ENCODE measurements at regions not wholly inside any gene's neighbourhood (a gene's known extent, or its start where the extent isn't known, plus 50 kb on each side); places are given as distances from the start of the nearest gene placed in this dataset.

DNA sequence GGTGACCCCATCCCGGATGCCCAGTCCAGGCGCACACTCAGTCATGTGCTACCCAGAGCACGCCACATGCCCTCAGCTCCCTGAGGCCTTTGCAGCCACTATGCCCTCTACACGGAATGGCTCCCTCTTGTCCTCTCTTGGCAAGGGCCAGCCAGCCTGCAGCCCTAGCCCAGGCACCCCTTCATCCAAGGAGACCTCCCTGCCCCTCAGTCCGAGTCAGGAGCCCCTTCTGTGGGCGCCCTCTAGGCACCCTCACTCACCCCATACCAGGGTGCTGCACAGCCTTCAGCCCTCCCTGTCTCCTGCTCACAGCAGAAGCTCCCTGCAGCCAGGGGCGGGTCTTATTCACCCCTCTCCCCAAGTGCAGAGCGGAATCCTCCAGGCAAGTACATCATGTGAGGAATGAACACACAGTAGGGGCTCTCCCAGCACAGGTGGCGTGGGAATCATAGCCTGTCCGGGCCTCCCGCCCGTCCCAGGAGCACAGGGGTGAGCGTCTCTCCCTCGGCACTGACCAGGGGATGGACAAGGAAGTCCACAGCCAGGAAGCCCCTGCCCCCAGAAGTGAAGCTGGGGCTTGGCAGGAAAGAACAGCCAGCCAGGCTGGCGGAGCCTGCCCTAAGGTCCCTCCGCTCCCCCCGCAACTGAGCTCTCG lies 186.9 kb downstream of the RBFOX3 start:
- WGBS, 2 donors: 79 to 81% methylated on average over 18 of the region's 18 CpGs
- intact Hi-C loops (cut with DNase I; ENCODE audit: low total_unique reads): no loop called here
- no peak overlapping the region for H3K4me3 ChIP-seq (ENCODE audit: low read depth, poor library complexity, severe bottlenecking)
- no peak for DNase-seq (ENCODE audit: low spot score in 2 of 2)
- TF ChIP-seq, protein P1, sequence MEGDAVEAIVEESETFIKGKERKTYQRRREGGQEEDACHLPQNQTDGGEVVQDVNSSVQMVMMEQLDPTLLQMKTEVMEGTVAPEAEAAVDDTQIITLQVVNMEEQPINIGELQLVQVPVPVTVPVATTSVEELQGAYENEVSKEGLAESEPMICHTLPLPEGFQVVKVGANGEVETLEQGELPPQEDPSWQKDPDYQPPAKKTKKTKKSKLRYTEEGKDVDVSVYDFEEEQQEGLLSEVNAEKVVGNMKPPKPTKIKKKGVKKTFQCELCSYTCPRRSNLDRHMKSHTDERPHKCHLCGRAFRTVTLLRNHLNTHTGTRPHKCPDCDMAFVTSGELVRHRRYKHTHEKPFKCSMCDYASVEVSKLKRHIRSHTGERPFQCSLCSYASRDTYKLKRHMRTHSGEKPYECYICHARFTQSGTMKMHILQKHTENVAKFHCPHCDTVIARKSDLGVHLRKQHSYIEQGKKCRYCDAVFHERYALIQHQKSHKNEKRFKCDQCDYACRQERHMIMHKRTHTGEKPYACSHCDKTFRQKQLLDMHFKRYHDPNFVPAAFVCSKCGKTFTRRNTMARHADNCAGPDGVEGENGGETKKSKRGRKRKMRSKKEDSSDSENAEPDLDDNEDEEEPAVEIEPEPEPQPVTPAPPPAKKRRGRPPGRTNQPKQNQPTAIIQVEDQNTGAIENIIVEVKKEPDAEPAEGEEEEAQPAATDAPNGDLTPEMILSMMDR (IDR thresholded peaks at IDR 0.05): no peak
- TF ChIP-seq POLR2A (IDR thresholded peaks at IDR 0.05): no peak

- TF ChIP-seq, protein P1 (IDR thresholded peaks at IDR 0.05): no peak
- no peak for TF ChIP-seq POLR2A (IDR thresholded peaks at IDR 0.05)
- no peak overlapping the region for H3K4me3 ChIP-seq (ENCODE audit: low read depth, poor library complexity, severe bottlenecking)
- 75 to 77% methylated on average over 12 to 13 of the region's 15 CpGs for WGBS, 2 donors
- DNase-seq (ENCODE audit: low spot score in 2 of 2): no peak
- intact Hi-C loops (cut with DNase I; ENCODE audit: low total_unique reads): no loop called here
Measured at GRCh38 chr17:79422236-79422635, 188.6 kb downstream of the RBFOX3 start.

DNA sequence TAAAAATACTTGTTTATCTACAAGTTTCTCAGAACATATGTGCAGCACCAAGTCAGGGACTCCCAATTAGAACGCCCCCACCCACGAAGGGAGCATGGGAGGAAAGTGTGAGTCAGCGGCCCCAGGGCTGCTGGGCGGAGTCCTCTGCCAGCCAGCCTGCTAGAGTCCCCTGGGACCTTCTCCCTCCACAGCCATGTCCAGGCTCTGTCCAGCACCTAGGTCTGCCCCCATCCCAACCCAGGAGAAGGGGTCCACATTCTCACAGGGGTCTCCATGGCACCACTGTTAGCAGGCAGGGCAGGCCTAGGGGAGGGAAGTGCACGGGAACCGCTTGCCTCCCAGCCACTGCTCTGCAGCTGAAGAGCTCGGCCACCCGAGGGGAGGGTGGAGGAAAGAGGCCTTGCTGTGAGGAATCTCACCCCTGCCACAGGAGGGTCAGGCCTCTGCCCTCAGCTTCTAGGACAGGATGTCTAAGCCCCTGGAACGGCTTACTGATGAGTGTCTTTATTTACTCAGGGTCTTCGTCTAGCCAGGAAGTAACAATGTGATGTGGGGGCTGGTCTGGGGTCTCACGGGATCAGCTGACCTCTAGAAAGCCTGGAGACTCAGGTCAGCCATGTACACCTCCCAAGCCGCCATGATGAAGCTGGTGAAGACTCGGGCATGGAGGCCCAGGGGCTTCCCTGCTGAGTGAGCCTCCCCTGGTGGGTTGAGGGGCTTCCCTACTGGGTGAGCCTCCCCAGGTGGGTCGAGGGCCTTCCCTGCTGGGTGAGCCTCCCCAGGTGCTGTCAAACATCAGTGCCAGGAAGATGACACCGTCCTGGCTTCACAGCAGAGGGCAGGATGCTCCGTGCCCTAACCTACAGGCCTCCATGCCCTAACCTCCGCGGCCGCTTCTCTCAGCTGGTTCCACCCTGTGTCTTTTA lies 190.3 kb downstream of the RBFOX3 start:
- no peak for TF ChIP-seq POLR2A (IDR thresholded peaks at IDR 0.05)
- TF ChIP-seq, protein P1 (IDR thresholded peaks at IDR 0.05): no peak
- intact Hi-C loops (cut with DNase I; ENCODE audit: low total_unique reads): no loop called here
- H3K4me3 ChIP-seq (ENCODE audit: low read depth, poor library complexity, severe bottlenecking): no peak overlapping the region
- no peak for DNase-seq (ENCODE audit: low spot score in 2 of 2)
- WGBS, 2 donors: 52 to 56% methylated on average over 18 to 19 of the region's 19 CpGs

GRCh38 chr17:79417476-79417988 lies 193.3 kb downstream of the RBFOX3 start:
- intact Hi-C loops (cut with DNase I; ENCODE audit: low total_unique reads): no loop called here
- no peak for DNase-seq (ENCODE audit: low spot score in 2 of 2)
- no peak overlapping the region for H3K4me3 ChIP-seq (ENCODE audit: low read depth, poor library complexity, severe bottlenecking)
- WGBS, 2 donors: 83 to 85% methylated on average over 14 of the region's 14 CpGs
- TF ChIP-seq, protein P1 (IDR thresholded peaks at IDR 0.05): no peak
- TF ChIP-seq POLR2A (IDR thresholded peaks at IDR 0.05): no peak

DNA sequence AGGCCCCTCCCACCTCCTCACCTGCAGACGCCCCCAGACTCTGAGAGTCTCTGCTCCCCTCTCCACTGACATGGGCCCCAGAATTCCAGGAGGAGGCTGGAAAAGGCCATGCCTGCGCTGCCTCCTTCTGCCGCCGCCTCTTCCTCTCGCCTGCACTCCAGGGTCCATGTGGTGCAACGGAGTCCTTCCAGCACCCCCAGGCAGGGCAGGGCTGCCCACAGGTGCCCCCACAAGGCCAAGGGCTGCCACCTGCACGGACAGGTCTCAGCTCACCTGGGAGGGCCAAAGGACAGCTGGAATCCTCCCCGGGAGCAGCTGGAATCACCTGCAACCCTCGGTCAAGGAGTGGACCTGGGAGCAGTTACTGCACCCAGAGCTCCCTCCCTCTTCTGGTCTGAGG lies 194.9 kb downstream of the RBFOX3 start:
- no peak for TF ChIP-seq POLR2A (IDR thresholded peaks at IDR 0.05)
- TF ChIP-seq, protein P1 (IDR thresholded peaks at IDR 0.05): no peak
- H3K4me3 ChIP-seq (ENCODE audit: low read depth, poor library complexity, severe bottlenecking): no peak overlapping the region
- WGBS, 2 donors: 66 to 68% methylated on average over 9 of the region's 9 CpGs
- DNase-seq (ENCODE audit: low spot score in 2 of 2): no peak
- intact Hi-C loops (cut with DNase I; ENCODE audit: low total_unique reads): no loop called here
